Ishikawa (cell line): ENCODE measurements at regions not wholly inside any gene's neighbourhood (a gene's known extent, or its start where the extent isn't known, plus 50 kb on each side); places are given as distances from the start of the nearest gene placed in this dataset.

Experiments used
- CEBPB ChIP-seq: IDR thresholded peaks from 2 replicates; pipeline ENCODE4 v1.6.1; 2012
- EP300 ChIP-seq: IDR thresholded peaks from 2 replicates; pipeline ENCODE4 v1.6.1; 2012; ENCODE audit warnings: borderline replicate concordance
- FOXM1 ChIP-seq: IDR thresholded peaks from 2 replicates; pipeline ENCODE4 v1.6.1; 2012; ENCODE audit warnings: low read depth, borderline replicate concordance
- TAF1 ChIP-seq: IDR thresholded peaks from 2 replicates; pipeline ENCODE4 v1.6.1; 2012; ENCODE audit warnings: low read depth, mild to moderate bottlenecking
- TCF12 ChIP-seq: IDR thresholded peaks from 2 replicates; pipeline ENCODE4 v1.6.1; 2012; ENCODE audit warnings: low read depth
- TEAD4 ChIP-seq: IDR thresholded peaks from 2 replicates; pipeline ENCODE4 v1.6.1; 2012
- ZBTB7A ChIP-seq: IDR thresholded peaks from 2 replicates; pipeline ENCODE4 v1.6.1; 2012; ENCODE audit warnings: low read depth

- no peak for TF ChIP-seq ZBTB7A
- no peak for TF ChIP-seq TCF12
- TF ChIP-seq TAF1: no peak
- TF ChIP-seq TEAD4: no peak
- no peak for TF ChIP-seq FOXM1
- no peak for TF ChIP-seq EP300
- no peak for TF ChIP-seq CEBPB
Measured at GRCh38 chr11:134908583-134908982, 496.5 kb upstream of the B3GAT1 start.
